ENCODE measurements at regions not wholly inside any gene's neighbourhood (a gene's known extent, or its start where the extent isn't known, plus 50 kb on each side); places are given as distances from the start of the nearest gene placed in this dataset.

GRCh38 chr2:181805228-181806038, 86.1 kb upstream of the ITPRID2 start:
- Histone ChIP-seq H3K27me3 (ENCODE audit: control insufficient read depth, low read length) (no peaks in the 10 kb centered on the region), H3K36me3 (ENCODE audit: control insufficient read depth, low read length) (no peaks in the 10 kb centered on the region), H3K27ac (ENCODE audit: low read depth, low read length) (no peak overlapping the region), H3K4me1 (ENCODE audit: control insufficient read depth, low read length) (peaks cover 11% of the 10 kb centered on the region), H3K79me2 (ENCODE audit: control insufficient read depth, low read length) (no peaks in the 10 kb centered on the region), H3F3A (ENCODE audit: control insufficient read depth, insufficient read depth) (no peaks in the 10 kb centered on the region), H3K9me2 (replicated peaks; ENCODE audit: control insufficient read depth, low read length) (no peaks in the 10 kb centered on the region), H4K20me1 (ENCODE audit: control insufficient read depth, insufficient read depth, low read depth, low read length) (no peaks in the 10 kb centered on the region), H3K4me3 (ENCODE audit: low read length) (no peak overlapping the region), H3K4me2 (ENCODE audit: low read length) (no peak overlapping the region), H3K9me3 (ENCODE audit: control insufficient read depth, insufficient read depth, low read length) (no peaks in the 10 kb centered on the region)
- TF ChIP-seq EZH2phosphoT487 (IDR thresholded peaks at IDR 0.05; ENCODE audit: borderline replicate concordance, low read length), result no peak
- TF ChIP-seq CTCF (IDR thresholded peaks at IDR 0.05; ENCODE audit: low read depth, low read length, poor library complexity, severe bottlenecking), result no peak

GRCh38 chr2:181806039-181806392, 85.5 kb upstream of the ITPRID2 start:
- no peaks in the 10 kb centered on the region for H3K27me3 ChIP-seq (ENCODE audit: control insufficient read depth, low read length)
- no peaks in the 10 kb centered on the region for H4K20me1 ChIP-seq (ENCODE audit: control insufficient read depth, insufficient read depth, low read depth, low read length)
- no peaks in the 10 kb centered on the region for H3K9me2 ChIP-seq (replicated peaks; ENCODE audit: control insufficient read depth, low read length)
- peaks cover 11% of the 10 kb centered on the region for H3K4me1 ChIP-seq (ENCODE audit: control insufficient read depth, low read length)
- H3K36me3 ChIP-seq (ENCODE audit: control insufficient read depth, low read length), result no peaks in the 10 kb centered on the region
- H3K4me3 ChIP-seq (ENCODE audit: low read length), result no peak overlapping the region
- H3K4me2 ChIP-seq (ENCODE audit: low read length), result no peak overlapping the region
- H3K9me3 ChIP-seq (ENCODE audit: control insufficient read depth, insufficient read depth, low read length), result no peaks in the 10 kb centered on the region
- no peak overlapping the region for H3K27ac ChIP-seq (ENCODE audit: low read depth, low read length)
- H3K79me2 ChIP-seq (ENCODE audit: control insufficient read depth, low read length), result no peaks in the 10 kb centered on the region
- no peak for TF ChIP-seq CTCF (IDR thresholded peaks at IDR 0.05; ENCODE audit: low read depth, low read length, poor library complexity, severe bottlenecking)
- TF ChIP-seq EZH2phosphoT487 (IDR thresholded peaks at IDR 0.05; ENCODE audit: borderline replicate concordance, low read length), result no peak
- H3F3A ChIP-seq (ENCODE audit: control insufficient read depth, insufficient read depth), result no peaks in the 10 kb centered on the region

- Histone ChIP-seq H3K36me3 (ENCODE audit: control insufficient read depth, low read length) (no peaks in the 10 kb centered on the region), H3K9me3 (ENCODE audit: control insufficient read depth, insufficient read depth, low read length) (no peaks in the 10 kb centered on the region), H3K27me3 (ENCODE audit: control insufficient read depth, low read length) (no peaks in the 10 kb centered on the region), H3K79me2 (ENCODE audit: control insufficient read depth, low read length) (no peaks in the 10 kb centered on the region), H3K4me3 (ENCODE audit: low read length) (no peak overlapping the region), H4K20me1 (ENCODE audit: control insufficient read depth, insufficient read depth, low read depth, low read length) (no peaks in the 10 kb centered on the region), H3K9me2 (replicated peaks; ENCODE audit: control insufficient read depth, low read length) (no peaks in the 10 kb centered on the region), H3F3A (ENCODE audit: control insufficient read depth, insufficient read depth) (no peaks in the 10 kb centered on the region), H3K4me2 (ENCODE audit: low read length) (no peak overlapping the region), H3K27ac (ENCODE audit: low read depth, low read length) (no peak overlapping the region), H3K4me1 (ENCODE audit: control insufficient read depth, low read length) (peaks cover 11% of the 10 kb centered on the region)
- no peak for TF ChIP-seq CTCF (IDR thresholded peaks at IDR 0.05; ENCODE audit: low read depth, low read length, poor library complexity, severe bottlenecking)
- no peak for TF ChIP-seq EZH2phosphoT487 (IDR thresholded peaks at IDR 0.05; ENCODE audit: borderline replicate concordance, low read length)
Observed at GRCh38 chr2:181807526-181807925, 84.0 kb upstream of the ITPRID2 start.
